ENCODE measurements at regions not wholly inside any gene's neighbourhood (a gene's known extent, or its start where the extent isn't known, plus 50 kb on each side); places are given as distances from the start of the nearest gene placed in this dataset.
A peak's percentile ranks its signal among the peaks of the same experiment; 100 is the strongest.
"Not testable (repeated sequence)": the region's sequence is repeated elsewhere in the genome, so short reads cannot be mapped to it uniquely, and the experiment has no call there.

- H3K4me3 ChIP-seq (ENCODE audit: low read depth, low read length); DNase-seq (ENCODE audit: low read depth); in situ Hi-C loops (cut with HindIII; ENCODE audit: low sequenced_read_pairs): not testable (repeated sequence)
Measured at GRCh38 chr4:190118519-190118918, 54.2 kb downstream of the DBET start.

GRCh38 chr4:190119474-190119873, 54.1 kb upstream of the DUX4 start:
- DNase-seq (ENCODE audit: low read depth); H3K4me3 ChIP-seq (ENCODE audit: low read depth, low read length); in situ Hi-C loops (cut with HindIII; ENCODE audit: low sequenced_read_pairs): not testable (repeated sequence)

GRCh38 chr4:190120111-190120514, 53.5 kb upstream of the DUX4 start:
- in situ Hi-C loops (cut with HindIII; ENCODE audit: low sequenced_read_pairs); H3K4me3 ChIP-seq (ENCODE audit: low read depth, low read length); DNase-seq (ENCODE audit: low read depth): not testable (repeated sequence)

- DNase-seq (ENCODE audit: low read depth); H3K4me3 ChIP-seq (ENCODE audit: low read depth, low read length); in situ Hi-C loops (cut with HindIII; ENCODE audit: low sequenced_read_pairs): not testable (repeated sequence)
Measured at GRCh38 chr4:190120537-190121001, 53.0 kb upstream of the DUX4 start.

- DNase-seq (ENCODE audit: low read depth); in situ Hi-C loops (cut with HindIII; ENCODE audit: low sequenced_read_pairs); H3K4me3 ChIP-seq (ENCODE audit: low read depth, low read length): not testable (repeated sequence)
Measured at GRCh38 chr4:190121076-190121671, 52.4 kb upstream of the DUX4 start.

GRCh38 chr4:190121759-190122158, 51.8 kb upstream of the DUX4 start:
- TF ChIP-seq CTCF (IDR thresholded peaks at IDR 0.05; ENCODE audit: low read depth, low read length, missing control alignments) = no peak
- no peak for DNase-seq (ENCODE audit: low read depth)
- in situ Hi-C loops (cut with HindIII; ENCODE audit: low sequenced_read_pairs) = no loop called here
- no peak overlapping the region for H3K4me3 ChIP-seq (ENCODE audit: low read depth, low read length)

GRCh38 chr4:190122161-190123142, 51.1 kb upstream of the DUX4 start:
- H3K4me3 ChIP-seq (ENCODE audit: low read depth, low read length); in situ Hi-C loops (cut with HindIII; ENCODE audit: low sequenced_read_pairs): not testable (repeated sequence)
- DNase-seq (ENCODE audit: low read depth) = peak; percentile 2

Data from astrocyte of the cerebellum (primary cell).